ENCODE measurements at regions not wholly inside any gene's neighbourhood (a gene's known extent, or its start where the extent isn't known, plus 50 kb on each side); places are given as distances from the start of the nearest gene placed in this dataset.

- Histone ChIP-seq H3K36me3 (ENCODE audit: insufficient read depth, low read length) (no peaks in the 10 kb centered on the region), H3K9me3 (ENCODE audit: low read length) (no peaks in the 10 kb centered on the region), H3K79me2 (ENCODE audit: insufficient read depth, low read length) (no peaks in the 10 kb centered on the region), H2AFZ (ENCODE audit: low read length) (no peak overlapping the region), H4K20me1 (ENCODE audit: insufficient read depth, low read length) (no peaks in the 10 kb centered on the region), H3F3A (ENCODE audit: insufficient read depth, low read length) (no peaks in the 10 kb centered on the region), H3K9ac (ENCODE audit: low read length) (no peak overlapping the region), H3K4me1 (ENCODE audit: insufficient read depth, low read length, severe bottlenecking) (no peaks in the 10 kb centered on the region), H3K9me2 (ENCODE audit: low read depth, low read length) (no peaks in the 10 kb centered on the region), H3K27me3 (ENCODE audit: insufficient read depth, low read length) (no peaks in the 10 kb centered on the region), H3K4me2 (ENCODE audit: low read length) (no peak overlapping the region), H3K27ac (ENCODE audit: low read depth, low read length, poor library complexity, severe bottlenecking) (no peak overlapping the region), H3K4me3 (ENCODE audit: low read depth, low read length, poor library complexity, severe bottlenecking) (no peak overlapping the region)
- no peak for TF ChIP-seq EZH2 (IDR thresholded peaks at IDR 0.05; ENCODE audit: borderline replicate concordance, low read length)
These were observed 190.1 kb downstream of the BARHL2 start for GRCh38 chr1:90526954-90527353.

GRCh38 chr1:90522432-90522831 lies 194.7 kb downstream of the BARHL2 start:
- H3F3A ChIP-seq (ENCODE audit: insufficient read depth, low read length): no peaks in the 10 kb centered on the region
- no peaks in the 10 kb centered on the region for H3K4me1 ChIP-seq (ENCODE audit: insufficient read depth, low read length, severe bottlenecking)
- H3K27me3 ChIP-seq (ENCODE audit: insufficient read depth, low read length): no peaks in the 10 kb centered on the region
- H3K4me2 ChIP-seq (ENCODE audit: low read length): no peak overlapping the region
- H3K9me3 ChIP-seq (ENCODE audit: low read length): no peaks in the 10 kb centered on the region
- no peak overlapping the region for H2AFZ ChIP-seq (ENCODE audit: low read length)
- no peaks in the 10 kb centered on the region for H4K20me1 ChIP-seq (ENCODE audit: insufficient read depth, low read length)
- H3K9me2 ChIP-seq (ENCODE audit: low read depth, low read length): no peaks in the 10 kb centered on the region
- TF ChIP-seq CTCF (IDR thresholded peaks at IDR 0.05; ENCODE audit: low read length) (no peak), EZH2 (IDR thresholded peaks at IDR 0.05; ENCODE audit: borderline replicate concordance, low read length) (no peak)
- no peak overlapping the region for H3K27ac ChIP-seq (ENCODE audit: low read depth, low read length, poor library complexity, severe bottlenecking)
- no peaks in the 10 kb centered on the region for H3K79me2 ChIP-seq (ENCODE audit: insufficient read depth, low read length)
- H3K36me3 ChIP-seq (ENCODE audit: insufficient read depth, low read length): no peaks in the 10 kb centered on the region
- H3K9ac ChIP-seq (ENCODE audit: low read length): no peak overlapping the region
- no peak overlapping the region for H3K4me3 ChIP-seq (ENCODE audit: low read depth, low read length, poor library complexity, severe bottlenecking)

GRCh38 chr1:90513956-90514355 lies 203.1 kb downstream of the BARHL2 start:
- Histone ChIP-seq H4K20me1 (ENCODE audit: insufficient read depth, low read length) (no peaks in the 10 kb centered on the region), H3K36me3 (ENCODE audit: insufficient read depth, low read length) (no peaks in the 10 kb centered on the region), H3K4me3 (ENCODE audit: low read depth, low read length, poor library complexity, severe bottlenecking) (no peak overlapping the region), H3K4me2 (ENCODE audit: low read length) (no peak overlapping the region), H3K27me3 (ENCODE audit: insufficient read depth, low read length) (no peaks in the 10 kb centered on the region), H3K79me2 (ENCODE audit: insufficient read depth, low read length) (no peaks in the 10 kb centered on the region), H3K4me1 (ENCODE audit: insufficient read depth, low read length, severe bottlenecking) (no peaks in the 10 kb centered on the region), H3K9me2 (ENCODE audit: low read depth, low read length) (no peaks in the 10 kb centered on the region), H3F3A (ENCODE audit: insufficient read depth, low read length) (no peaks in the 10 kb centered on the region), H3K9ac (ENCODE audit: low read length) (no peak overlapping the region), H3K27ac (ENCODE audit: low read depth, low read length, poor library complexity, severe bottlenecking) (no peak overlapping the region), H3K9me3 (ENCODE audit: low read length) (no peaks in the 10 kb centered on the region), H2AFZ (ENCODE audit: low read length) (no peak overlapping the region)
- no peak for TF ChIP-seq CTCF (IDR thresholded peaks at IDR 0.05; ENCODE audit: low read length)
- TF ChIP-seq EZH2 (IDR thresholded peaks at IDR 0.05; ENCODE audit: borderline replicate concordance, low read length): no peak

GRCh38 chr1:90512441-90512840 lies 204.7 kb downstream of the BARHL2 start:
- no peak overlapping the region for H3K9ac ChIP-seq (ENCODE audit: low read length)
- H3K9me3 ChIP-seq (ENCODE audit: low read length): no peaks in the 10 kb centered on the region
- H3K9me2 ChIP-seq (ENCODE audit: low read depth, low read length): no peaks in the 10 kb centered on the region
- no peaks in the 10 kb centered on the region for H3K4me1 ChIP-seq (ENCODE audit: insufficient read depth, low read length, severe bottlenecking)
- no peak overlapping the region for H3K4me2 ChIP-seq (ENCODE audit: low read length)
- no peaks in the 10 kb centered on the region for H3K79me2 ChIP-seq (ENCODE audit: insufficient read depth, low read length)
- H3K36me3 ChIP-seq (ENCODE audit: insufficient read depth, low read length): no peaks in the 10 kb centered on the region
- TF ChIP-seq CTCF (IDR thresholded peaks at IDR 0.05; ENCODE audit: low read length) (no peak), EZH2 (IDR thresholded peaks at IDR 0.05; ENCODE audit: borderline replicate concordance, low read length) (no peak)
- H3K27ac ChIP-seq (ENCODE audit: low read depth, low read length, poor library complexity, severe bottlenecking): no peak overlapping the region
- H3F3A ChIP-seq (ENCODE audit: insufficient read depth, low read length): no peaks in the 10 kb centered on the region
- H4K20me1 ChIP-seq (ENCODE audit: insufficient read depth, low read length): no peaks in the 10 kb centered on the region
- H3K4me3 ChIP-seq (ENCODE audit: low read depth, low read length, poor library complexity, severe bottlenecking): no peak overlapping the region
- H2AFZ ChIP-seq (ENCODE audit: low read length): no peak overlapping the region
- H3K27me3 ChIP-seq (ENCODE audit: insufficient read depth, low read length): no peaks in the 10 kb centered on the region
